ENCODE measurements at regions not wholly inside any gene's neighbourhood (a gene's known extent, or its start where the extent isn't known, plus 50 kb on each side); places are given as distances from the start of the nearest gene placed in this dataset.

DNA sequence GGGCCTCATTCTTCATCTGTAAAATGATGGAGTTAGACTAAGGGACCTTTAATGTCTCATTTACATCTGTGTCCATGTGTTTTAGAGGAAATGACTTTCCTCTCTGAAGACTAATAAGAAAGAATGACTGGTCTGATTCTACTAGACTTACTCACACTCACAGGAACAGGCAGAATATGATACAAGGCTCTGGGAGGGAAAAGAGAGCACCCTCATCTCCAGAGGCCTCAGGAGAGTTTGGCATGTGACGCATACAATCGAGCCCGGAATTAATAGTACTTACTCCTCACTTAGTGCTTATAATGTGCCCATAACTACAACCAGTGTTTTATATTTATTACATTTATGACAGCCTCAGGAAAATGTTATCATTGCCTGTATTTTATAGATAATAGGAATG is 608.7 kb downstream of the KCTD16 start:
- Mint-ChIP-seq H3K27me3 (no peaks in the 10 kb centered on the region), H3K9me3 (peaks cover 3% of the 10 kb centered on the region), H3K36me3 (no peaks in the 10 kb centered on the region), H3K4me1 (ENCODE audit: low read depth) (no peaks in the 10 kb centered on the region), H3K27ac (no peak overlapping the region), H3K4me3 (no peak overlapping the region)
- intact Hi-C loops (cut with micrococcal nuclease): no loop called here
- DNase-seq: no peak
- ChIA-PET POLR2A (no interaction called here), CTCF (no interaction called here)

DNA sequence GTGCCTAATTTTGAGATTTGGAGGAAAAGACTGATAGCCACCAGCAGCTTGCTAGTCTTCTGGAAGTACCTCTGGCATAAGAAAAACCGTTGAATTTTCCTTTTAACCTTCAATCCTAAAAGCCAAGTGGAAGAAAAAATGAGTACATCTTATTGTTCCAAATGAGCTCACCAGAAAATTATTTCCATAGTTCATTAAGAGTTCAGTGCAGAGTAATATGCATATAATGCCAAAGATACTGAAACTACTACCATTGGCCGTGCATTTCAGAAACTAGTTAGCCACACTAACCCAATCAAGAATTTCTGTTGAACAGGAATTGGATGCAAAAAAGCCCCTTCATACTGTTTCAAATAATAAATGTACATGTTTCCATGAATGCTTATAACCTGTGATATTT is 607.9 kb downstream of the KCTD16 start:
- DNase-seq: no peak
- CTCF ChIA-PET: no interaction called here
- peaks cover 3% of the 10 kb centered on the region for H3K9me3 Mint-ChIP-seq
- no peaks in the 10 kb centered on the region for H3K27me3 Mint-ChIP-seq
- H3K27ac Mint-ChIP-seq: no peak overlapping the region
- H3K4me3 Mint-ChIP-seq: no peak overlapping the region
- intact Hi-C loops (cut with micrococcal nuclease): no loop called here
- no peaks in the 10 kb centered on the region for H3K36me3 Mint-ChIP-seq
- H3K4me1 Mint-ChIP-seq (ENCODE audit: low read depth): no peaks in the 10 kb centered on the region
- POLR2A ChIA-PET: no interaction called here

DNA sequence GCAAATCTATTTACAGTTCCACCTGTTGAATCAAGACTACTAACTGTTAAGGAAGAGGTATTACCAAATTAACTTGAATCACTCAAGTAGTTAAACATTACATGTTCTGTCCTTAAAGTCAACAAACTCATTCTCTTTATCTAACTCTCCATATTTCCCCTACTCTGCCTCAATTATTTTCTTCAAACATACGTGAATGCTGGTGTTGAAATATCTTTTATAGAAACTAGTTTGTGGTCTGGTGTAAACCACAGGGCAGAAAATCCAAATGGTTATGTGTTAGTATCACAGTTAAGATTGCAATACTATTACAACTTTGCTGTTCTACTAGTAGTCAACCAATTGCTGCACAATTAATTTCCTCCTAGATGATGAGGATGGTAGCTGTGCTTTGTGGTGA is 603.5 kb downstream of the KCTD16 start:
- no peaks in the 10 kb centered on the region for H3K4me1 Mint-ChIP-seq (ENCODE audit: low read depth)
- intact Hi-C loops (cut with micrococcal nuclease): no loop called here
- no peak overlapping the region for H3K27ac Mint-ChIP-seq
- H3K36me3 Mint-ChIP-seq: no peaks in the 10 kb centered on the region
- ChIA-PET CTCF (no interaction called here), POLR2A (no interaction called here)
- H3K27me3 Mint-ChIP-seq: no peaks in the 10 kb centered on the region
- no peak overlapping the region for H3K4me3 Mint-ChIP-seq
- DNase-seq: no peak
- no peaks in the 10 kb centered on the region for H3K9me3 Mint-ChIP-seq

DNA sequence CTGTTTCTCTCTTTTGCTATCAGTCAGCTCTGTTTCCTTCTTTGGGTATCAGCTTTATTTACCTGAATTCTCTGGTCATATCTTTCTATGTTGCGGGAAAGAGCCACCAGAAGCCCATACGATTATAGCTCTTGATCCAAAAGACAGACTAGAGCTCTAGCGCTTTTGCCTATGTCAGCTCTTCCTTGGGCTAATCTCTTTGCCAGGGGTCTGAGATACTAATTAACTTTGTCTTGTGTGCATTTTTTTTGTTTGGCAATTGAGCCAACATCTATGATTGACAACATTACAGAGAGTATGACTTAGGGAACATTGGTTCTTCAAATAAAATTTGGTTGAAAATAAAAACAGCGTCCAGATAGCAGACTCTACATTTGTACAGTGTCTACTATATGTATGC is 603.0 kb downstream of the KCTD16 start:
- no peak for DNase-seq
- no peaks in the 10 kb centered on the region for H3K9me3 Mint-ChIP-seq
- CTCF ChIA-PET: no interaction called here
- no peaks in the 10 kb centered on the region for H3K27me3 Mint-ChIP-seq
- H3K4me3 Mint-ChIP-seq: no peak overlapping the region
- no peaks in the 10 kb centered on the region for H3K4me1 Mint-ChIP-seq (ENCODE audit: low read depth)
- POLR2A ChIA-PET: no interaction called here
- intact Hi-C loops (cut with micrococcal nuclease): no loop called here
- H3K27ac Mint-ChIP-seq: no peak overlapping the region
- H3K36me3 Mint-ChIP-seq: no peaks in the 10 kb centered on the region

DNA sequence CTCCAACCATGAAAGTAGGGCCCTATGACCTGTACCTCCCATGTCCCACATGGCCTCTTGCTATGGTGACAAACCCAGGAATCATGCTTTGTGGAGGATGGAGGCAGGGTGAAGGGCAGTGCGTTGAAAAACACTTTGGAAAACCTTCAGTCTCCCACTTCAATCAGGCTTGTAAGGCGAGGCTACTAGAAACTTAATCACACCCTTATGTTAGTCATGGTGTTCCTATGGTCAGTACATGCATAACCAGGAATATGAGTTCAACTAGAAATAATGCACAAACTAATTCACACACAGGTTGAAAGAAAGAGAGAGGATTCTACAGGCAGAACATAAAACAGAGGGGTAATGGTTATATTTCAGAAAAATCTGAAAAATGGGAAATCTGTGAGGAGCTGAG is 601.1 kb downstream of the KCTD16 start:
- intact Hi-C loops (cut with micrococcal nuclease): no loop called here

DNA sequence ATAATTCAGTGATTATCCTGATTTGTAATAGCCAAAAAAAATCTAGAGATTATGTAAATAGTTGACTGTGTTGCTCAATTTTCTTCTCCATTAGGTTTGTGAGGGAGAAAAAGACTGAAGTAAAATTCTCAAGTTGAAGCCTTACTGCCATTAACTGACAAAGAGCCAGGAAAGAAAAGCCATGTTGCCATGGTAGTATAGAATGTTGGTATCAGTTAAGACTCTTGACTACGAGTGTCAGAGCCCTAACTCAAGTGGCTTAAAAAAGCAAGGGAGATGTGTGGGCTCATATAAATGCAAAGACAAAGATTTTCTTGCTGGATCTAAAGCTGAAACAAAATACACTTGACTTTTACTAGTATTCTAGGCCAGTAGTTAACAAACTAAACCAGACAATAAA is 571.7 kb downstream of the KCTD16 start:
- Mint-ChIP-seq H3K4me1 (ENCODE audit: low read depth) (no peaks in the 10 kb centered on the region), H3K27ac (no peak overlapping the region), H3K36me3 (no peaks in the 10 kb centered on the region), H3K4me3 (no peak overlapping the region), H3K9me3 (peaks cover 34% of the 10 kb centered on the region), H3K27me3 (no peaks in the 10 kb centered on the region)
- ChIA-PET CTCF (no interaction called here), POLR2A (no interaction called here)
- intact Hi-C loops (cut with micrococcal nuclease): no loop called here
- DNase-seq: no peak

More for the DNA sequence above, 601.1 kb downstream of the KCTD16 start:
- DNase-seq: no peak
- H3K27me3 Mint-ChIP-seq: no peaks in the 10 kb centered on the region
- no peaks in the 10 kb centered on the region for H3K4me1 Mint-ChIP-seq (ENCODE audit: low read depth)
- no peaks in the 10 kb centered on the region for H3K36me3 Mint-ChIP-seq
- POLR2A ChIA-PET: no interaction called here
- no peak overlapping the region for H3K27ac Mint-ChIP-seq
- CTCF ChIA-PET: interaction anchor here (0.7 kb wide), 1 partner anchor 176 kb away, joined by 3 read pairs; no protein-coding TSS in a partner anchor
- H3K9me3 Mint-ChIP-seq: no peaks in the 10 kb centered on the region
- no peak overlapping the region for H3K4me3 Mint-ChIP-seq

DNA sequence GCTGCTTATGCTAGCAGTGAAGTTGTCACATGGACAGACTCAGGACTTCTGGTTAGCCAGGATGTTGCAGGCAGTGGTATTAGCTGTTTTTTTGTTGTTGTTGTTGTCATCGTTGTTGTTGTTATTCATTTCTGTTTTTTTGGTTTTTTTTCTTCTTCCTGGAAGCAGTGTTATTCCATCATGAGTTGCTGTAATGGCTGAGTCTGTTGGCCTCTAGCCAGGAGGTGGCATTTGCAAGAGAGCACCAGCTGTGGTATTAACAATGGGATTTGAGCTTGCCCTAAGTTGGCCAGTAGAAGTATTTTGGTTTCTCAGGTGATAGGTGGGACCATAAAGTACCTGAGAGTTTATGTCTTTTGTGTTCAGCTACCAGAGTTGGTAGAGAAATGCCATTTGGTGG is 561.1 kb downstream of the KCTD16 start:
- Mint-ChIP-seq H3K9me3 (peaks cover 32% of the 10 kb centered on the region), H3K27me3 (no peaks in the 10 kb centered on the region), H3K4me1 (ENCODE audit: low read depth) (no peaks in the 10 kb centered on the region), H3K36me3 (no peaks in the 10 kb centered on the region), H3K4me3 (no peak overlapping the region), H3K27ac (no peak overlapping the region)
- no peak for DNase-seq
- POLR2A ChIA-PET: no interaction called here
- CTCF ChIA-PET: no interaction called here
- intact Hi-C loops (cut with micrococcal nuclease): no loop called here

DNA sequence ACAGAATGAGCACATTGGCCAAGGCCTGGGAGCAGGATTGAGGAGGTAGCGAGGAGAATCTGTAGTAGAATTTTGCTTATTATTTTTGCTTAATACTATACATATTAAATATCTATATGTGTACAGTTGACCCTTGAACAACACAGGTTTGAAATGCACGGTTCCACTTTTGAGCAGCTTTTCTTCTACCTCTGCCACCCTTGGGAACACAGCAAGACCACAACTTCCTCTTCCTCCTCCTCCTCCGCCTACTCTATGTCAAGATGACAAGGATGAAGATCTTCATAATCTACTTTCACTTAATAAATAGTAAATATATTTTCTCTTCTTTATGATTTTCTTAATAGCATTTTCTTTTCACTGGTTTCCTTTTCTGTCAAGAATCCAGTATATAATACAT is 541.4 kb downstream of the KCTD16 start:
- no peak overlapping the region for H3K27ac Mint-ChIP-seq
- CTCF ChIA-PET: no interaction called here
- POLR2A ChIA-PET: no interaction called here
- H3K9me3 Mint-ChIP-seq: peaks cover 15% of the 10 kb centered on the region
- intact Hi-C loops (cut with micrococcal nuclease): no loop called here
- no peaks in the 10 kb centered on the region for H3K27me3 Mint-ChIP-seq
- DNase-seq: no peak
- H3K4me3 Mint-ChIP-seq: no peak overlapping the region
- no peaks in the 10 kb centered on the region for H3K4me1 Mint-ChIP-seq (ENCODE audit: low read depth)
- no peaks in the 10 kb centered on the region for H3K36me3 Mint-ChIP-seq

DNA sequence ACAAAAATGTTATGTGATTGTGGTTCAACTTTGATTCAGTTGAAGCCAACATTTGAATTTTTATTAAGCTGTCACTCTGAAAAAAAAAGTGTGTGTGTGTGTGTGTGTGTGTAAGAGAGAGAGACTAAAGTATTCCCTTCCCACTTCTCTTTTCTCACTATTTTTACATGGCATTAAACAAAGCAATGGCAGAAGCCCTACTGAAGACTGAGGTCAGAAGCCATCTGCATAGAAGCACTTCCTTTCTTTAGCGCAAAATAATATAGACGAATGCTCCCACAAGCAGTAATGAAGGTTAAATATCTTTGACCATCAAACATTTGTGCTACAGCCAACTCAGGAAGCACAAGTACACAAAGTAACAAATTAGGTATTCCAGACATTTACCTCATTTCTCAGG is 540.5 kb downstream of the KCTD16 start:
- no peaks in the 10 kb centered on the region for H3K27me3 Mint-ChIP-seq
- DNase-seq: no peak
- H3K36me3 Mint-ChIP-seq: no peaks in the 10 kb centered on the region
- H3K27ac Mint-ChIP-seq: no peak overlapping the region
- intact Hi-C loops (cut with micrococcal nuclease): no loop called here
- CTCF ChIA-PET: no interaction called here
- H3K4me1 Mint-ChIP-seq (ENCODE audit: low read depth): no peaks in the 10 kb centered on the region
- POLR2A ChIA-PET: no interaction called here
- no peak overlapping the region for H3K4me3 Mint-ChIP-seq
- H3K9me3 Mint-ChIP-seq: peaks cover 15% of the 10 kb centered on the region

DNA sequence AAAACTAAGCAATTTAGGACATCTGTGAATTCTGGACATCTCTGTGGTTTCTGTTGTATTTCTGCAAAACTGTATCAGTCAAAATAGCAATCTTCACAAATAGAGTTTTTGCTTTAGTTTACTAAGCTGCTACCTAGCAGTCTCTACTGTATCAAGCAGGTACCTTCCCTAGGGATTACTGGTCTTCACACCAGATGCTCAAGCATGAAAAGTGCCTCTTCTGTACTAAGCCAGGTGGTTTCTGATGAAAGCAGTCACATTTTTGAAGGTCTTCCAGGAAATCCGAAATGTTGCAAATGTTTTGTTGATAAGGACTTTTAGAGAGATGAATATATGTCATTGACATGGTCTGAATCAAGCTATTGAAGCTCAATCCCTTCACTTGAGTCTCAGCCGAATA is 540.0 kb downstream of the KCTD16 start:
- CTCF ChIA-PET: no interaction called here
- no peaks in the 10 kb centered on the region for H3K4me1 Mint-ChIP-seq (ENCODE audit: low read depth)

DNA sequence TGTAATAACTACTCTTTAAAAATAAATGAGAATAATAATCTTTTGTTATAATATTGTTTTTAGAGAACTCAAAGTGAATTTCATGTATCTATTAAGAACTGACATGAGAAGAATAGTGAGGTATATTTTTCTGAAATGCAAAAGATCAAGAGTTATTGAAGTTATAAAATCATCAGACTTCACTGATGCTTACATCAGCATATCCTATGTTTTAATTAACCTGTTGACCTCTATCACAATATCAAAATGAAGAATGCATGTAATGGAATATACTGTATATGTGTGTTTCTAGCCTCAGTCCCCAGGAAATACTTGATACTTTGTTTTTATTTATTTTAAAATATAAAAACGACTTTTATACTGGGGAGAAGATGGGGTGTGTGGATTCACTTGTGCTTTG is 533.1 kb downstream of the KCTD16 start:
- POLR2A ChIA-PET: no interaction called here
- Mint-ChIP-seq H3K36me3 (no peaks in the 10 kb centered on the region), H3K9me3 (peaks cover 3% of the 10 kb centered on the region), H3K4me3 (no peak overlapping the region), H3K27me3 (no peaks in the 10 kb centered on the region), H3K4me1 (ENCODE audit: low read depth) (no peaks in the 10 kb centered on the region), H3K27ac (no peak overlapping the region)
- DNase-seq: no peak
- CTCF ChIA-PET: no interaction called here
- intact Hi-C loops (cut with micrococcal nuclease): no loop called here

More for the DNA sequence above, 540.0 kb downstream of the KCTD16 start:
- H3K36me3 Mint-ChIP-seq: no peaks in the 10 kb centered on the region
- H3K9me3 Mint-ChIP-seq: peaks cover 15% of the 10 kb centered on the region
- H3K27me3 Mint-ChIP-seq: no peaks in the 10 kb centered on the region
- no peak overlapping the region for H3K27ac Mint-ChIP-seq
- POLR2A ChIA-PET: no interaction called here
- H3K4me3 Mint-ChIP-seq: no peak overlapping the region
- no peak for DNase-seq
- intact Hi-C loops (cut with micrococcal nuclease): no loop called here

DNA sequence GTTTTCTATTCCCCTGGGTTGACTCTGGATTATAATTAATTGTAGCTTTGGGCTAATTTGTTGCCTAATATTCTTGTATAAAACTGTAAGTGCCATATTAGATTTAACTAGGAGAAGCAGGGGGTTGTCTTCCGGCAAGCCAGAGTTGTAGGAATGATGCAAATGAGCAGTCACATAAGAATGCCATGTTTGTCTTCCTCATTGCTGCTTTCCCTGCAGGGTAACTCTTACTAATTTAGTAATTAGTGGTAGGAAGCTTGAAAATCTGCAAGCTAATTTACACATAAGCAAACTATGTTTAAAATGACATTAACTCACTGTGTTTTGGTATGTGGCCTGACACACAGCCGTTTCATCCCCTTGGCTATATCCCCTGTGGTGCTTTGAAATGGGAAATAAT is 527.8 kb downstream of the KCTD16 start:
- ChIA-PET POLR2A (no interaction called here), CTCF (interaction anchor here (1.2 kb wide), 1 partner anchor 30 kb away, joined by 3 read pairs; no protein-coding TSS in a partner anchor)
- Mint-ChIP-seq H3K4me1 (ENCODE audit: low read depth) (no peaks in the 10 kb centered on the region), H3K27me3 (no peaks in the 10 kb centered on the region), H3K27ac (no peak overlapping the region), H3K36me3 (no peaks in the 10 kb centered on the region), H3K9me3 (peaks cover 3% of the 10 kb centered on the region), H3K4me3 (no peak overlapping the region)
- no peak for DNase-seq
- intact Hi-C loops (cut with micrococcal nuclease): no loop called here

DNA sequence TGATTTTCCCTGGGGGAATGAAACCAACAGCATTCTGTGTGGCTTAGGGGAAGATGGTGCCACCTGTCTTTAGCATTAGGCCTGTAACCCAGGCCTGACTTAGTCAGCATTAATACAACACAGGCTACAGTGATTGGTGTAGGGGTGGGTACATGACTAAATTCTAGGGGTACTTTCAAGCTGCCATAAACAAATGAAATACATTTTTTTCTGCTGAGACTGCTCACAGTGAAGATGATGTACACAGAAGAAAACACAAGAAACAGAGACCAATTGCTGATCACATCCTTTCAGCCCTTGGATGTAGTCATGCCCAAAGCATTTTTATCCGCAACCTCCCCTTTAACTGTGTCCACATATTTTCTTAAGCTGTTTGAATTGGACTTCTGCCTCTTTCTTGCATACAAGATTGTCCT is 527.2 kb downstream of the KCTD16 start:
- Mint-ChIP-seq H3K27ac (no peak overlapping the region), H3K4me1 (ENCODE audit: low read depth) (no peaks in the 10 kb centered on the region), H3K9me3 (peaks cover 3% of the 10 kb centered on the region), H3K27me3 (no peaks in the 10 kb centered on the region), H3K36me3 (no peaks in the 10 kb centered on the region), H3K4me3 (no peak overlapping the region)
- intact Hi-C loops (cut with micrococcal nuclease): no loop called here
- DNase-seq: no peak
- ChIA-PET CTCF (interaction anchor here (1.2 kb wide), 1 partner anchor 30 kb away, joined by 3 read pairs; no protein-coding TSS in a partner anchor), POLR2A (interaction anchor here (0.6 kb wide), 1 partner anchor 1200 kb away, joined by 3 read pairs; no protein-coding TSS in a partner anchor)

DNA sequence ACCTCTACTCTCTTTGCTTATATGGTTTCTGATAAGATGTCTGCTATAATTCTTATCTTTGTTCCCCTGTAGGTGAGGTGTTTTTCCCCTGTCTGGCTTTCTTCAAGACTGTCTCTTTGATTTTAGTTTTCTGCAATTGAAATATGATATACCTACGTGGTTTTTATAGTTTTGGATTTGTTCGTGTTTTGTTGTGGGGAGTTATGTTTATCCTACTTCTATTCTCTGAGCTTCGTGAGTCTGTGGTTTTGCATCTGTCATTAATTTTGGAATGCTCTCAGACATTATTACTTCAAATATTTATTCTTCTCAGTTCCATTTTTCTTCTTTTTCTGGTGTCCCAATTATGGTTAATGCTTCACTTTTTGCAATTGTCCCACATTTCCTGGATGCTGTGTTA is 521.3 kb downstream of the KCTD16 start:
- H3K36me3 Mint-ChIP-seq: no peaks in the 10 kb centered on the region
- no peak overlapping the region for H3K4me3 Mint-ChIP-seq
- H3K9me3 Mint-ChIP-seq: peaks cover 3% of the 10 kb centered on the region
- H3K27me3 Mint-ChIP-seq: no peaks in the 10 kb centered on the region
- H3K27ac Mint-ChIP-seq: no peak overlapping the region
- ChIA-PET POLR2A (no interaction called here), CTCF (no interaction called here)
- DNase-seq: no peak
- intact Hi-C loops (cut with micrococcal nuclease): no loop called here
- no peaks in the 10 kb centered on the region for H3K4me1 Mint-ChIP-seq (ENCODE audit: low read depth)

Data from activated CD4-positive, alpha-beta memory T cell treated with anti-CD3 and anti-CD28 coated beads for 36 hours (primary cell).